ENCODE measurements at regions not wholly inside any gene's neighbourhood (a gene's known extent, or its start where the extent isn't known, plus 50 kb on each side); places are given as distances from the start of the nearest gene placed in this dataset.

DNA sequence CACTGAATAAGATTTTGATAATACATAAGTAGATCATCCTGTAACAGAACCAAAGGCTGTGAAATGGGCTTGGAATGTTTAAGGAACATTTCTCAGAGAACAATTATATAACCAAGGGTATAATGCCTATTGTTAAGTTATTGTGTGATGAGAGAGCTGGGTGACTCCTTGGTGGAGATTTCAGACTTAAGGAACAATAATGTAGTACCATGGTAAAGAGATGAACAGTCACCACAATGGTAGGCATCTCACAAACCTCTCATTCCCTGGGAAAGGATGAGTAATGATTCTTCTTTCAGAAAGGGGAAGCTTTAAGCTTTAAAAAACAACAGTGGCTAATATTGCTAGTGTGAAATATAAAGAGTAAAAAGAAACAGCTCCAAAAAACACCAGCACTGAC, 147.4 kb downstream of the TRIM36 start:
- Mint-ChIP-seq H3K27me3 (ENCODE audit: low read depth) (peaks cover 5% of the 10 kb centered on the region), H3K4me1 (ENCODE audit: low read depth) (no peaks in the 10 kb centered on the region), H3K9me3 (no peaks in the 10 kb centered on the region), H3K4me3 (no peak overlapping the region), H3K36me3 (ENCODE audit: low read depth) (no peaks in the 10 kb centered on the region), H3K27ac (no peak overlapping the region)
- no peak for DNase-seq
- intact Hi-C loops (cut with micrococcal nuclease), result no loop called here
- CTCF ChIA-PET, result interaction anchor here (0.9 kb wide), 1 partner anchor 13 kb away, joined by 3 read pairs; no protein-coding TSS in a partner anchor

GRCh38 chr5:115016646-115017045, 153.1 kb downstream of the TRIM36 start:
- Mint-ChIP-seq H3K4me1 (ENCODE audit: low read depth) (no peaks in the 10 kb centered on the region), H3K27ac (no peak overlapping the region), H3K4me3 (no peak overlapping the region), H3K9me3 (peaks cover 2% of the 10 kb centered on the region), H3K36me3 (ENCODE audit: low read depth) (no peaks in the 10 kb centered on the region), H3K27me3 (ENCODE audit: low read depth) (no peaks in the 10 kb centered on the region)
- DNase-seq, result no peak
- intact Hi-C loops (cut with micrococcal nuclease), result no loop called here
- CTCF ChIA-PET, result no interaction called here

DNA sequence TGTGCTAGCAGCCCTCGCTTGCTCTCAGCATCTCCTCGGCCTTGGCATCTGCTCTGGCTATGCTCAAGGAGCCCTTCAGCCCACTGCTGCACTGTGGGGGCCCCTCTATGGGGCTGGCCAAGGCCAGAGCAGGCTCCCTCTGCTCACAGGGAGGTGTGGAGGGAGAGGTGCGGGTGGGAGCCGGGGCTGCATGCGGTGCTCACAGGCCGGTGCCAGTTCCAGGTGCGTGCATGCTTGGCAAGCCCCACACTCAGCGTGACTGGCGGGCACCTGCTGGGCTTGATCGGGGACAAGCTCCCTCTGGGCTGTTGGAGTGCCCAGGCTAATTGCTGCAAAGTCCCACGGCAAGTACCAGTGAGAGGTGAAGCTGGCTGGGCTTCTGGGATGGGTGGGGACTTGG, 170.5 kb downstream of the TRIM36 start:
- no peak overlapping the region for H3K27ac Mint-ChIP-seq
- no peaks in the 10 kb centered on the region for H3K9me3 Mint-ChIP-seq
- H3K27me3 Mint-ChIP-seq (ENCODE audit: low read depth), result no peaks in the 10 kb centered on the region
- intact Hi-C loops (cut with micrococcal nuclease), result no loop called here
- no peak overlapping the region for H3K4me3 Mint-ChIP-seq
- H3K4me1 Mint-ChIP-seq (ENCODE audit: low read depth), result no peaks in the 10 kb centered on the region
- DNase-seq, result no peak
- CTCF ChIA-PET, result interaction anchor here (0.9 kb wide), 1 partner anchor 9 kb away, joined by 3 read pairs; no protein-coding TSS in a partner anchor
- no peaks in the 10 kb centered on the region for H3K36me3 Mint-ChIP-seq (ENCODE audit: low read depth)

DNA sequence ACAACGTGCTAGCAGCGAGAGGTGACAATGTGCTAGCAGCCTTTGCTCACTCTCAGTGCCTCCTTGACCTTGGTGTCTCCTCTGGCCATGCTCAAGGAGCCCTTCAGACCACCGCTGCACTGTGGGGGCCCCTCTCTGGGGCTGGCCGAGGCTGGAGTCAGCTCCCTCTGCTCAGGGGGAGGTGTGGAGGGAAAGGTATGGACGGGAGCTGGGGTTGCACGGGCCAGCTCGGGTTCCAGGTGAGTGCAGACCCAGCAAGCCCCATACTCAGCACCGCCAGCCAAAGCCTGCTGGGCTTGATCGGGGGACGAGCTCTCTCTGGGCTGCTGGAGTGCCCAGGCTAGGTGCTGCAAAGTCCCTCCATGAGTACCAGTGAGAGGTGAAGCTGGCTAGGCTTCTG, 180.2 kb downstream of the TRIM36 start:
- intact Hi-C loops (cut with micrococcal nuclease), result no loop called here
- H3K36me3 Mint-ChIP-seq (ENCODE audit: low read depth), result no peaks in the 10 kb centered on the region
- DNase-seq, result no peak
- H3K4me1 Mint-ChIP-seq (ENCODE audit: low read depth), result no peaks in the 10 kb centered on the region
- no peak overlapping the region for H3K4me3 Mint-ChIP-seq
- no peaks in the 10 kb centered on the region for H3K27me3 Mint-ChIP-seq (ENCODE audit: low read depth)
- CTCF ChIA-PET, result interaction anchor here (0.7 kb wide), 1 partner anchor 10 kb away, joined by 3 read pairs; no protein-coding TSS in a partner anchor
- H3K9me3 Mint-ChIP-seq, result no peaks in the 10 kb centered on the region
- no peak overlapping the region for H3K27ac Mint-ChIP-seq

DNA sequence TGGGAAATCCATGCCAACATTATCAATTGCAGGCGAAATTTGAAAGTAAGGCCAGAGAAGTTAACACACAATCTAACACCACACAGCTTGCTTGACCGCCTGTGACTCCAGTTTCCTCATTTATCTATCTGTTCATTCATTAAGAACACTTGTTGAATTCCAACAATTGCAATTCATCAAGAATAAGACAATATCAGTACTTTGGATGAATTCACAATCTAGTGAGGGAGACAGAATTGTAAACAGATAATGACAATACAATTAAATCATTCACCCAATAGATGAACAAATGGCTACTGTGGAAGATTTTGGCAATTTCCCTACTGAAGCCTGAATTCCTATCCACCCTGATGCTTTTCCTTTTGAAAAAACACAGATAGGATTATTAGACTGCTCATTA, 181.6 kb downstream of the TRIM36 start:
- intact Hi-C loops (cut with micrococcal nuclease), result no loop called here
- no peaks in the 10 kb centered on the region for H3K36me3 Mint-ChIP-seq (ENCODE audit: low read depth)
- no peak overlapping the region for H3K27ac Mint-ChIP-seq
- no peak overlapping the region for H3K4me3 Mint-ChIP-seq
- DNase-seq, result no peak
- H3K27me3 Mint-ChIP-seq (ENCODE audit: low read depth), result no peaks in the 10 kb centered on the region
- H3K4me1 Mint-ChIP-seq (ENCODE audit: low read depth), result no peaks in the 10 kb centered on the region
- H3K9me3 Mint-ChIP-seq, result no peaks in the 10 kb centered on the region
- CTCF ChIA-PET, result no interaction called here

- no peak for DNase-seq
- intact Hi-C loops (cut with micrococcal nuclease), result no loop called here
- Mint-ChIP-seq H3K4me3 (no peak overlapping the region), H3K9me3 (no peaks in the 10 kb centered on the region), H3K27me3 (ENCODE audit: low read depth) (no peaks in the 10 kb centered on the region), H3K36me3 (ENCODE audit: low read depth) (no peaks in the 10 kb centered on the region), H3K27ac (no peak overlapping the region), H3K4me1 (ENCODE audit: low read depth) (no peaks in the 10 kb centered on the region)
- CTCF ChIA-PET, result no interaction called here
Measured at GRCh38 chr5:114984796-114985195, 184.9 kb downstream of the TRIM36 start.

GRCh38 chr5:114981111-114981510, 188.6 kb downstream of the TRIM36 start:
- Mint-ChIP-seq H3K4me1 (ENCODE audit: low read depth) (no peaks in the 10 kb centered on the region), H3K27me3 (ENCODE audit: low read depth) (no peaks in the 10 kb centered on the region), H3K9me3 (no peaks in the 10 kb centered on the region), H3K27ac (no peak overlapping the region), H3K36me3 (ENCODE audit: low read depth) (no peaks in the 10 kb centered on the region), H3K4me3 (no peak overlapping the region)
- no peak for DNase-seq
- CTCF ChIA-PET, result no interaction called here
- intact Hi-C loops (cut with micrococcal nuclease), result no loop called here

DNA sequence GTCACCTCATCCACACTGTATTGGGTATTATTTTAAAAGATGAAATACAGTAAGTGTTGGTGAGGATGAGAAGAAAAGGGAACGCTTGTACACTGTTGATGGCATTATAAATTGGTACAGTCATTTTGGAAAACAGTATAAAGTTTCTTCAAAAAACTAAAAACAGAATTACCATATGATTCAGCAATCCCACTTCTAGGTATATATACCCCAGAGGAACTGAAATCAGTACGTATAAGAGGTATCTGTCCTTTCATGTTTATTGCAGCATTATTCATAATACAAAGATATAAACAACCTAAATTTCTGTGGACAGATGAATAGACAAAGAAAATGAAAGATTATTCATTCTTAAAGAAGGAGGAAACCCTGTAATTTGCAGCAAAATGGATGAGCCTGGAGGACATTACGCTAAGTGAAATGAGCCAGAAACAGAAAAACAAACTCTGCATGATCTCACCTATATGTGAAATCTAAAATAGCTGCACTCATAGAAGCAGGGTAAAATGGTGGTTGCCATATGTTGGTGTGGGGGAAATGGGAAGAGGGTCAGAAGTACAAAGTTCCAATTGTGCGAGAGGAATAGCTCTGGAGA, 191.6 kb downstream of the TRIM36 start:
- Mint-ChIP-seq H3K27ac (no peak overlapping the region), H3K4me3 (no peak overlapping the region), H3K36me3 (ENCODE audit: low read depth) (no peaks in the 10 kb centered on the region), H3K9me3 (no peaks in the 10 kb centered on the region), H3K27me3 (ENCODE audit: low read depth) (no peaks in the 10 kb centered on the region), H3K4me1 (ENCODE audit: low read depth) (no peaks in the 10 kb centered on the region)
- DNase-seq, result no peak
- intact Hi-C loops (cut with micrococcal nuclease), result no loop called here
- CTCF ChIA-PET, result no interaction called here

DNA sequence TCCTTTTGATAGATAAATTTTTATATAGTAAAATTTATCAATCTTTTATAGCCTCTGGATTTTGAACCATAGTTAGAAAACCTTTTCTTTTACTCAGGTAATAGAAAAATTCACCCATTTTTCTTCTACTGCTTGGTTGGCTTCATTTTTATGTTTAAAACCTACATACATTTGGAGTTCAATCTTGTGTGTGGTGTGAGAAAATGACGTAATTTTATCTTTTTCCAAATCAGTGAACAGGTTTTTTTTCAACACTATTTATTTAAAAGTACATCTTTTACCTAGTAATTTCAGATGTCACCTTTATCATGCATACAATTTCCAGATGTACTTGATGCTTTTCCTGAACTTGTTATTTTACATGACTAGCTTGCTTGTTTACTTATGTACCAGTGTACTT, 200.2 kb downstream of the TRIM36 start:
- H3K27ac Mint-ChIP-seq, result no peak overlapping the region
- no peak overlapping the region for H3K4me3 Mint-ChIP-seq
- no peak for DNase-seq
- intact Hi-C loops (cut with micrococcal nuclease), result no loop called here
- H3K9me3 Mint-ChIP-seq, result peaks cover 2% of the 10 kb centered on the region
- H3K27me3 Mint-ChIP-seq (ENCODE audit: low read depth), result no peaks in the 10 kb centered on the region
- no peaks in the 10 kb centered on the region for H3K36me3 Mint-ChIP-seq (ENCODE audit: low read depth)
- no peaks in the 10 kb centered on the region for H3K4me1 Mint-ChIP-seq (ENCODE audit: low read depth)
- CTCF ChIA-PET, result no interaction called here

DNA sequence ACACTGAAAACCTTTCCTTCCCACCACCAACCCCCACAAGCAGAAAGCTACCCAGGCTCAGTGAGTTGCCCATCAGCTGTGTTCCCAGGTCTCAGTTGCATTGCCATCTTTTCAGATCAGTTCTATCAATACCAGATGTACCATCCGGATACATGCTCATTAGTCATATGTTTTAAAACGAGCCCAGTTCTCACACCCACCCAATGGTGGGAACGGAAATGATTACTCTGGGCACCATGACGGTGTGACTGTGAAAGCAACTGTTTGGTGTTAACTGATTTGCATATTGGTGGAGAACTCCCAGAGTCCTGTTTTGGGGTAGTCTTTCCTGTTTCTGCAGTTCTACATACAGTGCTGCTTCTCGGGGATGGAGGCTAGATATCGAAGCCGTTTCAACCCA, 212.3 kb downstream of the TRIM36 start:
- intact Hi-C loops (cut with micrococcal nuclease), result no loop called here
- H3K9me3 Mint-ChIP-seq, result peaks cover 2% of the 10 kb centered on the region
- no peaks in the 10 kb centered on the region for H3K36me3 Mint-ChIP-seq (ENCODE audit: low read depth)
- no peak for DNase-seq
- H3K4me3 Mint-ChIP-seq, result no peak overlapping the region
- H3K27me3 Mint-ChIP-seq (ENCODE audit: low read depth), result no peaks in the 10 kb centered on the region
- CTCF ChIA-PET, result no interaction called here
- H3K4me1 Mint-ChIP-seq (ENCODE audit: low read depth), result no peaks in the 10 kb centered on the region
- no peak overlapping the region for H3K27ac Mint-ChIP-seq

GRCh38 chr5:114953565-114953964, 216.1 kb downstream of the TRIM36 start:
- Mint-ChIP-seq H3K27ac (no peak overlapping the region), H3K4me1 (ENCODE audit: low read depth) (no peaks in the 10 kb centered on the region), H3K4me3 (no peak overlapping the region), H3K9me3 (no peaks in the 10 kb centered on the region), H3K36me3 (ENCODE audit: low read depth) (no peaks in the 10 kb centered on the region), H3K27me3 (ENCODE audit: low read depth) (no peaks in the 10 kb centered on the region)
- DNase-seq, result no peak
- intact Hi-C loops (cut with micrococcal nuclease), result no loop called here
- CTCF ChIA-PET, result no interaction called here

GRCh38 chr5:114952876-114953275, 216.8 kb downstream of the TRIM36 start:
- intact Hi-C loops (cut with micrococcal nuclease), result no loop called here
- H3K4me1 Mint-ChIP-seq (ENCODE audit: low read depth), result no peaks in the 10 kb centered on the region

DNA sequence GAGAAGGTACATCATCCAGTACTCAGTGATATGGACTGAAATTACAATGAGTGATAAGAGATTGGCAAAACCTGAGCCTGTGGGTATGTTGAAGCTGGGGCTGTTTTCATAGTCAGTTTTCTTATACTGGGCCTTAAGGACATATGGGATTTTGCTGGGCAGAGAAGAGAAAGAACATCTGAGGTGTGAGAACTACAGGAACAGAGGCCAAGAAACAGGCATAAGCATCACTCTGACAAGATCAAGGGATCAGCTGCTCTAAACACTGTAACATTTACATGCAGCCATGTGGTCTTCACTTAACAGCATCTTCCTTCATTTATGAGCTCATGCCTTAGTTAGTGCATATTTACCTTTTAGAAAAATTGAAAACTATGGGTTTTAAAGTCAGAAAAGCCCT, 220.0 kb downstream of the TRIM36 start:
- H3K4me3 Mint-ChIP-seq, result no peak overlapping the region
- H3K4me1 Mint-ChIP-seq (ENCODE audit: low read depth), result no peaks in the 10 kb centered on the region
- intact Hi-C loops (cut with micrococcal nuclease), result no loop called here
- DNase-seq, result no peak
- no peaks in the 10 kb centered on the region for H3K9me3 Mint-ChIP-seq
- no peak overlapping the region for H3K27ac Mint-ChIP-seq
- CTCF ChIA-PET, result interaction anchor here (0.5 to 0.6 kb wide), 2 partner anchors 119 to 1097 kb away, joined by 3 read pairs; no protein-coding TSS in a partner anchor
- H3K36me3 Mint-ChIP-seq (ENCODE audit: low read depth), result no peaks in the 10 kb centered on the region
- no peaks in the 10 kb centered on the region for H3K27me3 Mint-ChIP-seq (ENCODE audit: low read depth)

More at GRCh38 chr5:114952876-114953275, 216.8 kb downstream of the TRIM36 start:
- DNase-seq, result no peak
- Mint-ChIP-seq H3K9me3 (no peaks in the 10 kb centered on the region), H3K36me3 (ENCODE audit: low read depth) (no peaks in the 10 kb centered on the region), H3K27ac (no peak overlapping the region), H3K4me3 (no peak overlapping the region), H3K27me3 (ENCODE audit: low read depth) (no peaks in the 10 kb centered on the region)
- CTCF ChIA-PET, result no interaction called here

Measured in activated naive CD4-positive, alpha-beta T cell treated with anti-CD3 and anti-CD28 coated beads for 36 hours (primary cell).